Transverse colon (tissue), 4 donors: ENCODE measurements at regions not wholly inside any gene's neighbourhood (a gene's known extent, or its start where the extent isn't known, plus 50 kb on each side); places are given as distances from the start of the nearest gene placed in this dataset.

Experiments
- DNase-seq: peaks from one replicate; pipeline ENCODE4 v3.0.0-alpha.2; 2019
- H3K27ac ChIP-seq, 4 donors: fragments of 200-600 bp; sonication (generic); 2 replicates each; pipeline ENCODE4 v1.5.1; 2016 to 2018; ENCODE audit warnings: inconsistent platforms in 4 of 4
- H3K27me3 ChIP-seq: fragments of 200-600 bp; sonication (generic); 2 replicates; pipeline ENCODE4 v1.5.1; 2017; ENCODE audit warnings: inconsistent platforms
- H3K36me3 ChIP-seq, 4 donors: fragments of 200-600 bp; sonication (generic); 2 replicates each; pipeline ENCODE4 v1.5.1; 2017 to 2019; ENCODE audit warnings: inconsistent platforms in 4 of 4
- H3K4me1 ChIP-seq, 4 donors: fragments of 200-600 bp; sonication (generic); 2 replicates each; pipeline ENCODE4 v1.5.1; 2017 to 2020; ENCODE audit warnings: inconsistent platforms in 4 of 4
- H3K4me3 ChIP-seq, 4 donors: fragments of 200-600 bp; sonication (generic); 1 replicate in 1 of 4; 2 replicates in 3 of 4; pipeline versions ENCODE4 v1.5.1 to v1.6.1; 2017 to 2019; ENCODE audit warnings: inconsistent platforms in 4 of 4
- H3K9me3 ChIP-seq, 2 donors: fragments of 200-600 bp; sonication (generic); 2 replicates each; pipeline ENCODE4 v1.5.1; 2017 to 2019; ENCODE audit warnings: inconsistent platforms in 2 of 2
- CTCF ChIP-seq, 5 experiments: fragments of 200-600 bp in 3 of 5; fragments of 450-650 bp in 2 of 5; sonication (generic) in 3 of 5; IDR thresholded peaks; 1 replicate in 2 of 5; 2 replicates in 3 of 5; pipeline ENCODE4 v1.5.1; 2016 to 2017; ENCODE audit warnings: antibody characterized with exemption in 5 of 5, inconsistent platforms in 3 of 5, mild to moderate bottlenecking in 2 of 5, moderate library complexity in 1 of 5
- EP300 ChIP-seq: sonication (generic); formaldehyde crosslinking; IDR thresholded peaks from one replicate; pipeline ENCODE4 v1.6.1; 2017; ENCODE audit warnings: antibody characterized with exemption, low read depth
- POLR2A ChIP-seq: fragments of 450-650 bp; IDR thresholded peaks from one replicate; pipeline ENCODE4 v1.6.1; 2016; ENCODE audit warnings: antibody characterized with exemption, mild to moderate bottlenecking, moderate library complexity
- POLR2AphosphoS5 ChIP-seq, 3 donors: sonication (generic); formaldehyde crosslinking; IDR thresholded peaks; one replicate each; pipeline ENCODE4 v1.6.1; 2016; ENCODE audit warnings: antibody characterized with exemption in 3 of 3
- WGBS, 2 donors: methylation state at CpG; one replicate each; pipeline ENCODE4 v1.1.5; 2018; ENCODE audit warnings: low coverage in 1 of 2; 5-methylcytosine and 5-hydroxymethylcytosine counted together
- in situ Hi-C, 4 donors: fragments of 200-750 bp; cut with MboI; loops; one replicate each; pipeline versions ENCODE4 v1.15.0 to v1.15.1; 2017; ENCODE audit warnings: low sequenced_read_pairs in 3 of 4, low pct_ligation_motif_present in 1 of 4, low pct_unique_long_range_greater_than_20kb in 1 of 4
- intact Hi-C: fragments of 100-400 bp; cut with DNase I; formaldehyde crosslinking; loops from one replicate; pipeline ENCODE4 v1.15.1; 2023; ENCODE audit warnings: low total_unique reads

GRCh38 chr12:77151030-77151429 lies 85.7 kb upstream of the E2F7 start:
- Histone ChIP-seq H3K27me3 (peaks cover 11% of the 10 kb centered on the region), H3K4me3 (no peak overlapping the region), H3K36me3 (no peaks in the 10 kb centered on the region), H3K9me3 (no peaks in the 10 kb centered on the region), H3K27ac (no peak overlapping the region), H3K4me1 (no peaks in the 10 kb centered on the region)
- 35 to 46% methylated on average over 3 to 4 of the region's 4 CpGs for WGBS, 2 donors
- in situ Hi-C loops, result loop anchor here in 3 of 4 donors (10.0 to 25.0 kb wide), 2 partner anchors 534 to 536 kb away; no protein-coding TSS in a partner anchor
- DNase-seq, result no peak
- TF ChIP-seq POLR2A, result no peak
- no peak for TF ChIP-seq EP300
- TF ChIP-seq POLR2AphosphoS5 (IDR thresholded peaks at IDR 0.05), result no peak
- TF ChIP-seq CTCF (IDR thresholded peaks at IDR 0.05), result no peak
- intact Hi-C loops, result no loop called here

- Histone ChIP-seq H3K9me3 (no peaks in the 10 kb centered on the region), H3K4me3 (no peak overlapping the region), H3K4me1 (no peaks in the 10 kb centered on the region), H3K27ac (no peak overlapping the region), H3K27me3 (no peaks in the 10 kb centered on the region), H3K36me3 (no peaks in the 10 kb centered on the region)
- TF ChIP-seq POLR2A (no peak), POLR2AphosphoS5 (IDR thresholded peaks at IDR 0.05) (no peak), EP300 (no peak), CTCF (IDR thresholded peaks at IDR 0.05) (no peak)
- DNase-seq, result peak; percentile 11
- intact Hi-C loops, result no loop called here
- in situ Hi-C loops, result no loop called here
- WGBS, 2 donors, result 8 to 28% methylated on average over 3 of the region's 3 CpGs
These were observed 68.2 kb upstream of the E2F7 start for GRCh38 chr12:77133566-77133965.

GRCh38 chr12:77131977-77132490 lies 66.7 kb upstream of the E2F7 start:
- Histone ChIP-seq H3K4me1 (no peaks in the 10 kb centered on the region), H3K27me3 (no peaks in the 10 kb centered on the region), H3K27ac (no peak overlapping the region), H3K9me3 (no peaks in the 10 kb centered on the region), H3K4me3 (no peak overlapping the region), H3K36me3 (no peaks in the 10 kb centered on the region)
- no peak for DNase-seq
- TF ChIP-seq CTCF (IDR thresholded peaks at IDR 0.05) (no peak), EP300 (no peak), POLR2A (no peak), POLR2AphosphoS5 (IDR thresholded peaks at IDR 0.05) (no peak)
- in situ Hi-C loops, result no loop called here
- intact Hi-C loops, result no loop called here
- 71 to 76% methylated on average over 2 of the region's 2 CpGs for WGBS, 2 donors

GRCh38 chr12:77130193-77130592 lies 64.8 kb upstream of the E2F7 start:
- intact Hi-C loops, result no loop called here
- Histone ChIP-seq H3K27ac (no peak overlapping the region), H3K9me3 (no peaks in the 10 kb centered on the region), H3K36me3 (no peaks in the 10 kb centered on the region), H3K27me3 (no peaks in the 10 kb centered on the region), H3K4me1 (no peaks in the 10 kb centered on the region), H3K4me3 (no peak overlapping the region)
- in situ Hi-C loops, result no loop called here
- WGBS, 2 donors, result 61 to 100% methylated on average over 2 to 6 of the region's 6 CpGs
- DNase-seq, result no peak
- TF ChIP-seq POLR2AphosphoS5 (IDR thresholded peaks at IDR 0.05), result no peak
- TF ChIP-seq POLR2A, result no peak
- TF ChIP-seq CTCF (IDR thresholded peaks at IDR 0.05), result no peak
- no peak for TF ChIP-seq EP300
